HG03442 (cell line): ENCODE measurements at regions not wholly inside any gene's neighbourhood (a gene's known extent, or its start where the extent isn't known, plus 50 kb on each side); places are given as distances from the start of the nearest gene placed in this dataset.

Experiments
- ATAC-seq: cut with Tn5 transposase; IDR thresholded peaks from one replicate; pipeline ENCODE4 v1.9.1; 2021; ENCODE audit warnings: mild to moderate bottlenecking, moderate library complexity; ENCODE audit not compliant: unreplicated experiment

GRCh38 chr1:80274256-80274655 is 1267.7 kb upstream of the ADGRL4 start:
- ATAC-seq, result no peak

- ATAC-seq, result no peak
These were observed 1266.0 kb upstream of the ADGRL4 start for GRCh38 chr1:80272495-80272894.

- ATAC-seq, result no peak
These were observed 1252.1 kb upstream of the ADGRL4 start for GRCh38 chr1:80258659-80259058.

GRCh38 chr1:80251591-80251990 is 1245.1 kb upstream of the ADGRL4 start:
- ATAC-seq, result no peak

- ATAC-seq, result no peak
These were observed 1244.6 kb upstream of the ADGRL4 start for GRCh38 chr1:80251171-80251570.

- ATAC-seq, result no peak
These were observed 1244.1 kb upstream of the ADGRL4 start for GRCh38 chr1:80250573-80251168.

- ATAC-seq, result no peak
These were observed 1243.2 kb upstream of the ADGRL4 start for GRCh38 chr1:80249699-80250098.

- ATAC-seq, result no peak
These were observed 1242.4 kb upstream of the ADGRL4 start for GRCh38 chr1:80248886-80249285.

- ATAC-seq, result no peak
These were observed 1239.3 kb upstream of the ADGRL4 start for GRCh38 chr1:80245813-80246212.

- ATAC-seq, result no peak
These were observed 1237.8 kb upstream of the ADGRL4 start for GRCh38 chr1:80244372-80244771.

- ATAC-seq, result no peak
These were observed 1235.0 kb upstream of the ADGRL4 start for GRCh38 chr1:80241566-80241965.

GRCh38 chr1:80225510-80225909 is 1219.0 kb upstream of the ADGRL4 start:
- no peak for ATAC-seq

- no peak for ATAC-seq
These were observed 1214.8 kb upstream of the ADGRL4 start for GRCh38 chr1:80221319-80221718.

- peak; percentile 80 for ATAC-seq
These were observed 1211.6 kb upstream of the ADGRL4 start for GRCh38 chr1:80218112-80218511.

- ATAC-seq, result no peak
These were observed 1211.0 kb upstream of the ADGRL4 start for GRCh38 chr1:80217377-80217986.

- ATAC-seq, result no peak
These were observed 1208.5 kb upstream of the ADGRL4 start for GRCh38 chr1:80214888-80215540.

GRCh38 chr1:80212948-80213347 is 1206.4 kb upstream of the ADGRL4 start:
- no peak for ATAC-seq

- ATAC-seq, result no peak
These were observed 1205.3 kb upstream of the ADGRL4 start for GRCh38 chr1:80211691-80212380.

GRCh38 chr1:80202118-80202517 is 1195.6 kb upstream of the ADGRL4 start:
- no peak for ATAC-seq

- no peak for ATAC-seq
These were observed 1187.7 kb upstream of the ADGRL4 start for GRCh38 chr1:80194221-80194620.

GRCh38 chr1:80181418-80181817 is 1174.9 kb upstream of the ADGRL4 start:
- ATAC-seq, result no peak

GRCh38 chr1:80171631-80172030 is 1165.1 kb upstream of the ADGRL4 start:
- ATAC-seq, result no peak
